Parathyroid adenoma (tissue), 2 donors: ENCODE measurements at regions not wholly inside any gene's neighbourhood (a gene's known extent, or its start where the extent isn't known, plus 50 kb on each side); places are given as distances from the start of the nearest gene placed in this dataset.

Experiments
- H2AFZ ChIP-seq: fragments of 300-600 bp; sonication (generic); one replicate; pipeline ENCODE4 v1.7.0; 2017; ENCODE audit warnings: antibody characterized with exemption, mild to moderate bottlenecking
- H3K27ac ChIP-seq: fragments of 300-600 bp; sonication (generic); one replicate; pipeline ENCODE4 v1.7.0; 2017
- H3K27me3 ChIP-seq: fragments of 300-600 bp; sonication (generic); one replicate; pipeline ENCODE4 v1.7.0; 2017; ENCODE audit warnings: low read length; ENCODE audit not compliant: control insufficient read depth, insufficient read depth
- H3K36me3 ChIP-seq: fragments of 300-600 bp; sonication (generic); one replicate; pipeline ENCODE4 v1.7.0; 2017; ENCODE audit warnings: low read length; ENCODE audit not compliant: control insufficient read depth, insufficient read depth
- H3K4me1 ChIP-seq: fragments of 300-600 bp; sonication (generic); one replicate; pipeline ENCODE4 v1.7.0; 2017; ENCODE audit warnings: control low read depth
- H3K4me2 ChIP-seq: fragments of 300-600 bp; sonication (generic); one replicate; pipeline ENCODE4 v1.7.0; 2017; ENCODE audit warnings: low read length
- H3K4me3 ChIP-seq: fragments of 300-600 bp; sonication (generic); one replicate; pipeline ENCODE4 v1.7.0; 2017; ENCODE audit warnings: low read depth, low read length
- H3K79me2 ChIP-seq: fragments of 300-600 bp; sonication (generic); one replicate; pipeline ENCODE4 v1.7.0; 2017; ENCODE audit warnings: control low read depth
- H3K9ac ChIP-seq: fragments of 300-600 bp; sonication (generic); one replicate; pipeline ENCODE4 v1.7.0; 2017; ENCODE audit warnings: mild to moderate bottlenecking
- H3K9me3 ChIP-seq: fragments of 300-600 bp; sonication (generic); one replicate; pipeline ENCODE4 v1.7.0; 2017; ENCODE audit warnings: low read length; ENCODE audit not compliant: control insufficient read depth
- CTCF ChIP-seq: fragments of 300-600 bp; sonication (generic); IDR thresholded peaks from one replicate; pipeline ENCODE4 v1.7.0; 2017; ENCODE audit warnings: antibody characterized with exemption, mild to moderate bottlenecking
- donor health status: primary hyperparathyroidism.

- no peak for TF ChIP-seq CTCF
- no peaks in the 10 kb centered on the region for H3K36me3 ChIP-seq
- H3K9ac ChIP-seq: no peak overlapping the region
- H3K27ac ChIP-seq: no peak overlapping the region
- H3K4me1 ChIP-seq: no peaks in the 10 kb centered on the region
- no peak overlapping the region for H3K4me3 ChIP-seq
- no peaks in the 10 kb centered on the region for H3K9me3 ChIP-seq
- no peak overlapping the region for H3K4me2 ChIP-seq
- H3K79me2 ChIP-seq: no peaks in the 10 kb centered on the region
- H3K27me3 ChIP-seq: no peaks in the 10 kb centered on the region
- H2AFZ ChIP-seq: no peak overlapping the region
These were observed 383.8 kb downstream of the LMO4 start for GRCh38 chr1:87712261-87713010.

GRCh38 chr1:87714278-87714677 is 385.6 kb downstream of the LMO4 start:
- Histone ChIP-seq H3K9ac (no peak overlapping the region), H3K4me1 (no peaks in the 10 kb centered on the region), H3K27ac (no peak overlapping the region), H3K4me3 (no peak overlapping the region), H3K27me3 (no peaks in the 10 kb centered on the region), H3K79me2 (no peaks in the 10 kb centered on the region), H2AFZ (no peak overlapping the region), H3K36me3 (no peaks in the 10 kb centered on the region), H3K4me2 (no peak overlapping the region), H3K9me3 (no peaks in the 10 kb centered on the region)
- no peak for TF ChIP-seq CTCF

GRCh38 chr1:87715052-87715451 is 386.4 kb downstream of the LMO4 start:
- Histone ChIP-seq H3K27ac (no peak overlapping the region), H3K36me3 (no peaks in the 10 kb centered on the region), H3K9ac (no peak overlapping the region), H3K27me3 (no peaks in the 10 kb centered on the region), H3K9me3 (no peaks in the 10 kb centered on the region), H2AFZ (no peak overlapping the region), H3K4me3 (no peak overlapping the region), H3K4me2 (no peak overlapping the region), H3K4me1 (no peaks in the 10 kb centered on the region), H3K79me2 (no peaks in the 10 kb centered on the region)
- TF ChIP-seq CTCF: no peak

GRCh38 chr1:87715471-87715870 is 386.8 kb downstream of the LMO4 start:
- Histone ChIP-seq H3K79me2 (no peaks in the 10 kb centered on the region), H3K27ac (no peak overlapping the region), H2AFZ (no peak overlapping the region), H3K4me1 (no peaks in the 10 kb centered on the region), H3K27me3 (no peaks in the 10 kb centered on the region), H3K4me2 (no peak overlapping the region), H3K9ac (no peak overlapping the region), H3K36me3 (no peaks in the 10 kb centered on the region), H3K4me3 (no peak overlapping the region), H3K9me3 (no peaks in the 10 kb centered on the region)
- TF ChIP-seq CTCF: no peak

- Histone ChIP-seq H3K27ac (no peak overlapping the region), H2AFZ (no peak overlapping the region), H3K27me3 (no peaks in the 10 kb centered on the region), H3K9me3 (no peaks in the 10 kb centered on the region), H3K4me3 (no peak overlapping the region), H3K36me3 (no peaks in the 10 kb centered on the region), H3K4me1 (no peaks in the 10 kb centered on the region), H3K79me2 (no peaks in the 10 kb centered on the region), H3K9ac (no peak overlapping the region), H3K4me2 (no peak overlapping the region)
- TF ChIP-seq CTCF: no peak
These were observed 388.5 kb downstream of the LMO4 start for GRCh38 chr1:87717157-87717670.
